Peyer's patch (tissue), 4 donors: ENCODE measurements at regions not wholly inside any gene's neighbourhood (a gene's known extent, or its start where the extent isn't known, plus 50 kb on each side); places are given as distances from the start of the nearest gene placed in this dataset.

Experiments
- DNase-seq, 3 donors: peaks; one replicate each; pipeline ENCODE4 v3.0.0-alpha.2; 2017 to 2019
- H3K27ac ChIP-seq, 4 donors: fragments of 200-600 bp; sonication (generic); one replicate each; pipeline ENCODE4 v1.5.1; 2016 to 2019
- H3K27me3 ChIP-seq, 2 donors: fragments of 200-600 bp; sonication (generic); one replicate each; pipeline ENCODE4 v1.5.1; 2019
- H3K36me3 ChIP-seq, 3 donors: fragments of 200-600 bp; sonication (generic); one replicate each; pipeline ENCODE4 v1.5.1; 2016 to 2019
- H3K4me1 ChIP-seq, 4 donors: fragments of 200-600 bp; sonication (generic); one replicate each; pipeline ENCODE4 v1.5.1; 2016 to 2019
- H3K4me3 ChIP-seq, 4 donors: fragments of 200-600 bp; sonication (generic); 1 replicate in 3 of 4; 2 replicates in 1 of 4; pipeline ENCODE4 v1.5.1; 2016 to 2019; ENCODE audit warnings: mild to moderate bottlenecking in 1 of 4
- H3K9me3 ChIP-seq, 4 donors: fragments of 200-600 bp; sonication (generic); one replicate each; pipeline ENCODE4 v1.5.1; 2016 to 2019; ENCODE audit warnings: mild to moderate bottlenecking in 1 of 4
- CTCF ChIP-seq, 6 experiments: fragments of 450-650 bp in 4 of 6; fragments of 200-600 bp in 2 of 6; sonication (generic) in 1 of 6; IDR thresholded peaks; one replicate each; pipeline ENCODE4 v1.5.1; 2017 to 2019; ENCODE audit warnings: antibody characterized with exemption in 6 of 6, mild to moderate bottlenecking in 3 of 6, moderate library complexity in 1 of 6
- POLR2A ChIP-seq, 2 donors: fragments of 450-650 bp; IDR thresholded peaks; one replicate each; pipeline ENCODE4 v1.5.1; 2017; ENCODE audit warnings: antibody characterized with exemption in 2 of 2, mild to moderate bottlenecking in 2 of 2, moderate library complexity in 2 of 2

- no peak for DNase-seq
- Histone ChIP-seq H3K9me3 (no peaks in the 10 kb centered on the region), H3K4me1 (no peaks in the 10 kb centered on the region), H3K27ac (peak overlapping the region in 1 of 4 donors; percentile 13), H3K4me3 (no peak overlapping the region), H3K27me3 (no peaks in the 10 kb centered on the region), H3K36me3 (no peaks in the 10 kb centered on the region)
- TF ChIP-seq POLR2A (IDR thresholded peaks at IDR 0.05): no peak
- TF ChIP-seq CTCF (IDR thresholded peaks at IDR 0.05): no peak
These were observed 522.3 kb upstream of the ST8SIA4 start for GRCh38 chr5:101425339-101425859.

GRCh38 chr5:101424530-101425175 lies 521.6 kb upstream of the ST8SIA4 start:
- H3K36me3 ChIP-seq: no peaks in the 10 kb centered on the region
- no peaks in the 10 kb centered on the region for H3K9me3 ChIP-seq
- no peaks in the 10 kb centered on the region for H3K27me3 ChIP-seq
- H3K4me1 ChIP-seq: no peaks in the 10 kb centered on the region
- TF ChIP-seq POLR2A (IDR thresholded peaks at IDR 0.05): no peak
- no peak overlapping the region for H3K4me3 ChIP-seq
- peak overlapping the region in 2 of 4 donors; percentile 1 to 13 for H3K27ac ChIP-seq
- DNase-seq: no peak

GRCh38 chr5:101418713-101419118 lies 515.6 kb upstream of the ST8SIA4 start:
- H3K27ac ChIP-seq: no peak overlapping the region
- no peaks in the 10 kb centered on the region for H3K36me3 ChIP-seq
- H3K4me1 ChIP-seq: no peaks in the 10 kb centered on the region
- H3K27me3 ChIP-seq: no peaks in the 10 kb centered on the region
- no peaks in the 10 kb centered on the region for H3K9me3 ChIP-seq
- no peak for TF ChIP-seq CTCF (IDR thresholded peaks at IDR 0.05)
- no peak for TF ChIP-seq POLR2A (IDR thresholded peaks at IDR 0.05)
- H3K4me3 ChIP-seq: no peak overlapping the region
- DNase-seq: no peak

- Histone ChIP-seq H3K4me3 (no peak overlapping the region), H3K27me3 (no peaks in the 10 kb centered on the region), H3K27ac (no peak overlapping the region), H3K9me3 (no peaks in the 10 kb centered on the region), H3K4me1 (no peaks in the 10 kb centered on the region), H3K36me3 (no peaks in the 10 kb centered on the region)
- no peak for DNase-seq
- TF ChIP-seq POLR2A (IDR thresholded peaks at IDR 0.05): no peak
- no peak for TF ChIP-seq CTCF (IDR thresholded peaks at IDR 0.05)
These were observed 501.4 kb upstream of the ST8SIA4 start for GRCh38 chr5:101404531-101404930.

- H3K27me3 ChIP-seq: no peaks in the 10 kb centered on the region
- H3K4me3 ChIP-seq: no peak overlapping the region
- no peaks in the 10 kb centered on the region for H3K9me3 ChIP-seq
- no peak for DNase-seq
- H3K4me1 ChIP-seq: no peaks in the 10 kb centered on the region
- TF ChIP-seq POLR2A (IDR thresholded peaks at IDR 0.05) (no peak), CTCF (IDR thresholded peaks at IDR 0.05) (no peak)
- H3K36me3 ChIP-seq: no peaks in the 10 kb centered on the region
- no peak overlapping the region for H3K27ac ChIP-seq
These were observed 490.8 kb upstream of the ST8SIA4 start for GRCh38 chr5:101393795-101394450.

GRCh38 chr5:101390151-101390908 lies 487.2 kb upstream of the ST8SIA4 start:
- DNase-seq: no peak
- no peak overlapping the region for H3K4me3 ChIP-seq
- H3K27me3 ChIP-seq: no peaks in the 10 kb centered on the region
- H3K9me3 ChIP-seq: no peaks in the 10 kb centered on the region
- H3K36me3 ChIP-seq: no peaks in the 10 kb centered on the region
- TF ChIP-seq CTCF (IDR thresholded peaks at IDR 0.05) (peak in 4 of 6 experiments; percentile 39 to 57 (median 52)), POLR2A (IDR thresholded peaks at IDR 0.05) (no peak)
- H3K27ac ChIP-seq: no peak overlapping the region
- no peaks in the 10 kb centered on the region for H3K4me1 ChIP-seq
